ENCODE measurements at regions not wholly inside any gene's neighbourhood (a gene's known extent, or its start where the extent isn't known, plus 50 kb on each side); places are given as distances from the start of the nearest gene placed in this dataset.

DNA sequence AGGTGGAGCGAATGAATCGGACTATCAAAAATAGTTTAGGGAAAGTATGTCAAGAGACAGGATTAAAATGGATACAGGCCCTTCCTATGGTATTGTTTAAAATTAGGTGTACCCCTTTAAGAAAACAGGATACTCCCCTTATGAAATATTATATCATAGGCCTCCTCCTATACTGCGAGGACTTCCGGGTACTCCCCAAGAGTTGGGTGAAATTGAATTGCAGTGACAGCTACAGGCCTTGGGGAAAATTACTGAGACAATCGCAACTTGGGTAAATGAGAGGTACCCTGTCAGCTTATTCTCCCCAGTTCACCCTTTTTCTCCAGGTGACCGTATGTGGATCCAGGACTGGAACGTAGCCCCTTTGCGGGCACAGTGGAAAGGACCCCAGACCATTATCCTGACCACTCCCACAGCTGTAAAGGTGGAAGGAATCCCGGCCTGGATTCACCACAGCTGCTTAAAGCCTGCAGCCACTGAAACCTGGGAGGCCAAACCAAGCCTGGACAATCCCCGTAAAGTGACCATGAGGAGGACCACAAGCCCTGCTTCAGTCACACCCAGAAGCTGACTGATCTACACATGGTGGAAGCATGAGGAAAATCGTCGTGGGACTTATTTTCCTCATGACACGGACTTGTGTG is 1138.1 kb downstream of the ARAP2 start:
- DNase-seq: no peak

DNA sequence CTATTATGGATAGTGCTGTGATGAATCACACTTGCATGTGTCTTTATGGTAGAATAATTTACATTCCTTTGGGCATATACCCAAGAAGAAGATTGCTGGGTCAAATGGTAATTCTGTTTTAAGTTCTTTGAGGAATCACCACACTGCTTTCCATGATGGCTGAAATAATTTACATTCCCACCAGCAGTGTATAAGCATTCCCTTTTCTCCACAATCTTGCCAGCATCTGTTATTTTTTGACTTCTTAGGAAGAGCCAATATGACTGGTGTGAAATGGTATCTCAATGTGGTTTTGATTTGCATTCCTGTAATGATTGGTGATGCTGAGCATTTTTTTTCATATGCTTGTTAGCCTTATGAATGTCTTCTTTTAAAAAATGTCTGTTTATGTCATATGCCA is 1120.2 kb downstream of the ARAP2 start:
- DNase-seq: no peak

DNA sequence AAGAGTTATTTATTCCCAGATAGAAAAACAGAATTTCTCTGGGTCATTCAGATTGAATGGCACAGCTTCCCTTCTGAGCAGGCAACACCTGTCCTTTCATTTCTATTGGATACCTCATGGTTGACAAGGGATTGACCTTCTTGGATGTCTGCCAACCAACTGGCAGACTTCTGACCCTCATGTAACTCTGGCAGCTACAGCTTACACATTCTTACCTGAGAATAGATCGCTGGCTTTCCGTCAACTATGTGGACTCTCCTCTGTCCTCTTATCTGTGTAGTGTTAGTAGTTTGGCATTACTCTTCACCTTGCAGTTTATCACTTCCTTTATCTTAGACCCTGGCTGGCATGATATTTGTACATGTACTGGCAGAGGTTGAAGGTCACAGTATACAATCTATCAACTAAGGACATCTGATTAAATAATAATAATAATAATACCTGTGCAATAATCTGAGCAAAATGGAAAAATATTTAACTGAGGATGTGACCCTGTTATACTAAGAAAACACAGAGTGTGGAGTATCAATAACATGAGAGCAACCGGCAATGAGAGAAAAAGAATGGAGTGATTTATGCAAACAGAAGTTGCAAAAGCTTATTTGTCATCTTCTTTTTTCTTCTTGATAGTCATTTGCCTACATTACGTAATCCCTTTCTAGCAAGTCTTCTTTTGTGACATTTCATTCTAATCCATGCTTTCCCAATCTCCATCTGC is 1118.2 kb downstream of the ARAP2 start:
- no peak for DNase-seq

DNA sequence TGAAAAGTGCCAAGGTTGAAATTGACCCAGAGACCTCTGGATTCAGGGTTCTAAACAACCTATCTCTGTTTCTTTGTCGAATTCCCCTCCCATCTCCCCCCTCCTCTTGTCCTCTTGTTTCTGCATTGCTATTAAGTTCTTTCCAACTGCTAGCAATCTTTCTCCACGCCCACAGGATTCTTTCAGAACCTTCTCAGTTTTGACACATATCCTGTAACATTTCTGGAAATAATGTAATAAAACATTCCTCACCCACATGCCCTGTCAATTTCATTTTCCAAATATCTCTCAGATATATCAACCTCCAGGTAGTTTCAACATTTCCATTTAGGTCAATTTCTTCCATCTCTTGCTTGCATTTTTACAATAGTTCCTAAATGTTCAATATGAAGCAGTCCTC is 1105.9 kb downstream of the ARAP2 start:
- no peak for DNase-seq

DNA sequence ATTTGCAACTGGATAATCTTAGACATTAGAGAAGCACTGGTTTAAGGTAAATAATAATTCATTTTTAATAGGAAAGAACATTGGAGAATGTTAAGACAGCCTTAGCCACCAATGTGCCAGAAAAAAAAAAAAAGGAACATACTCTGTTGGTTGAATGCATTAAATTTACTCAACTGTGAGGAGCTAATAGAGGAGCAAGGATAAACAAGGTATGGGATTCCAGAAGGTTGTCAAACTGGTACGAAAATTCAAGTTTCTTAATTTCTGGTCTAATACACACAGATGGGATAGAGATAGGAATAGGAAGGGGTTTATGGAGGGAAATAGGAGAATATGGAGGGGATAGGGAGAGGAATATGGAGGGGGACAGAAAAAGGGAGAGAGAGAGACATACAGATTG is 1096.6 kb downstream of the ARAP2 start:
- DNase-seq: no peak

DNA sequence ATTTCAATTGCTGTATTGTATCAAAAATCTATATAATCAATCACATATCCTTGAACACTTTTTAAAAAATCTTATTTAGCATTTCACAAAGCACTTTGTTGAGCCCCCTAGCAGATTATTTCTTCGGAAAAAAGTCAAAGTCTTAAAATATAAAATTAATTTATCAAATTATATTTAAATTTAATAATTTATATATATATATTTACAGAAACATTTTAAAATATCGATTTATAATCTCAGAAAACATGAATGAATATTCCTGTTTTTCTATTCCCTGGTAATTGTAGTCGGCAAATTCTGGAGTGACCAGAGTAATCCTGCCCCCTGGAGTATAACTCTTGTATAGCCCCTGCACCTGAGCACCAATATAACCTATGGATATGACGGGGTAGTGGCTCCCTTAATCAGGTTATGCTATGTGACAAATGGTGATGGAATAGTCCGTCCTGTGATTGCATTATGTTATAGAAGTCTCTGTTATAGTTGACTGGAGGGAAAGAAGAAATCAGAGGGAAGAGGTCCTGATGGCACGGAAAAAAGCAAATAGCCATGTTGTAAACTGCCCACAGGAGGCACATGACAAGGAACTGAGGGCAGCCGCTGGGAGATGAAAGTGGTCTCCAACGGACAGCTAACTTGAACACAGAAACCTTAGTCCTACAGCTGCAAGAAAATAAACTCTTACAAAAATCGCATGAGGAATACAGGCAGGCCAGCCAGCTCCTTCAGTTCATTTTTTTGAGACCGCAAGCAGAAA is 1092.3 kb downstream of the ARAP2 start:
- no peak for DNase-seq

DNA sequence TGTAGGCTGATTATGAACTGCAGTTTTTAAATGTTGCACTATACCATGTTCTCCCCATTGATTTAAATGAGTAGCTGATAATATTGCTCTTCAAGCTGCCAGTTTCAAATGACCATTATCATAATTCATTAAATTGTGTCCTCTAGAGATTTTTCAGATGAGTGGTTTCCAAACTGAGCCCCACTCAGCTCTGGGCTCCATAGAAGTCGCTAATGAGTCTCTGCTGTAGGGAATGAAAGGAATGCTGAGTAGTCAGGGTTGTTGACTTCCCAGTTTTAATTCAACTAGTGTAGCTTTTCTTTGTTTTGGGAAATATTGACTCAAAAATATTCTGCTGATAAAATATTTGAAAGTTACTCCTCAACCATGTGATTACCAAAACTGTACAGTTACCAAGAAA is 1081.1 kb downstream of the ARAP2 start:
- no peak for DNase-seq

DNA sequence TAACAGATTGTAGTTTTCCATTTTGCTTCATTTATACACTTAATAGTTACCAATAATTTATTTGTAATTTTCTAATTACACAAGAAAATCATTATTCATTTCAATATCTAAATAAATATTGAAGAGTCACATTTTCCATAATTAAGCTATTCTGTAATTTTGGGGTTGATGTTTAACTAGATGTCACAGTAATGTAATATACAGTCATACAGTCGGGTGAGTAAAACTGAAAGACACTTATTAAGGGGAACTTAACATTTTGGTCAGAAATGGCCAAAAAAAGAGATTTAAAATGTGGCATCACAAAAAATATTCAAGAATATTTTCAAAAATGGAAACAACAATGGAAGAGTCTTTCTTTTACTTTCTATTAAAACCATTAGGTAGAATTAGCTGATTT is 1080.3 kb downstream of the ARAP2 start:
- DNase-seq: no peak

DNA sequence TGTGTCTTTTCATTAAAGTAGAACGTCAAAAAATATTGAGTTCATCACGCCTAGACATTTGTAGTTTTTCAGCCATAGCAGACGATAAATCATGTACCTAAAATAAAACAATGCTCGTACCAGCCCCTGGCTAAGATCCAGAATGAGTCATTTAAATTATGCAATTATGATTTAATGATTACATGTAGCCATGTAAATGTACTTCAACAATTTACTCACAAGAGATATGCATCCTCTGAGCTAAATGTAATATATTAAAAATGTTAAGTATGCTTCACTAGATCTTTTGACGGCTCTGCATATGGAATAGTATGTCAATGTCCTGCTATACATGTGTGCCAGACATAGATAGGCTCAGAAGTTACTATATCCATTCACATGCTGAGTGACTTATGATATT is 1077.8 kb downstream of the ARAP2 start:
- DNase-seq: no peak

DNA sequence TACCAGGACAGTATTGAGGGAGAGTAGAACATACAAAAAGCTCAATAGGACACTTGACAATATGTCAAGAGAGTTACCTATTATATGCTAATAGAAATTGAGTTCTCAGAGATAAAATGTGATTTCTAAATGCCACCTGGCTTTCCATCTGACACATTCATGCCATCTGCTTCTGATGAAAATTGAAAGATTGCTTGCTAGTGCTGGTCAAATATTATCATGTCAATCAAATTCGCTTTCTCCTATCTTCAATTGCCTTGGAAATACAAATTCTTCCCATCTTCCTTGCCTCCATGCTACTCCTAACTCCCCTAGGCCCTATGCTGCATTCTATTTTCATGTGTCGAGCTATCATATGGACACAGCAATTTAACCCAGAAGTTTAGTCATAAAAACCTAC is 1076.9 kb downstream of the ARAP2 start:
- no peak for DNase-seq

DNA sequence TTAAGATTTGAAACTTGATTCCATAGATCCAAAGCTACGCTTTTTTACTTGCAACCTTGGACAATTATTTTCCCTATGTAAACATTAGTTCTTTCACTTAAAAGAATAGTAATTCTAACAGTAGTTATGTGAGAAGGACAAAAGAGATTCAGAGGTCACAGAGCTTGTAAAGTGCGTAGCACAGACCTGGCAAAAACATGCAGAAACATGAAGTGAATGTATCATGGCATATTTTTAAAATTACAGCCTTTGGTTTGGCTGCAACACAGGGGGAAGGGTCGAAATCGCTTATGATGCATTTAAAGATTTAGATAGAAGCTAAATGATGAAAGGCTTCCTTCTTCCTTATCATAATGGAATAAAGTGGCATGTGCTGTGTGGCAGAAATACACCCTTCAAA is 1068.8 kb downstream of the ARAP2 start:
- no peak for DNase-seq

DNA sequence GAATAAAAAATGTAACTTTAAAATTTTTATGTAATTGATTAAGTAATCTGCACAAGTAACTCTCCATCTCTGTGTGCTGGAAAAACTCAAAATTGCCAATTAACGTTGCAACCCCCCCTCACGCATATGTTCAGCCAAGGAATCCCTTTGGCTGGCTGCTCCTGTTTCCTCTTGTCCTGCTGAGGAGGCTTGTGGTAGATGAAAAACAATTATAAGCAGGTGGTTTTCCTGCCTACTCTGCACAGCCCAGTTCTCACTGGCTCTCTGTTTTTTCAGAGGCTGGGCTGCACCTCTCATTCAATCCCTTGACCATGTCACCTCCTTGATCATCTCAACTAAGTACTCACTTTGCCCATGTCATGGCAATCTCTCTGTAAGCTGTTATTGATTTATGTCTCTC is 1068.4 kb downstream of the ARAP2 start:
- DNase-seq: no peak

DNA sequence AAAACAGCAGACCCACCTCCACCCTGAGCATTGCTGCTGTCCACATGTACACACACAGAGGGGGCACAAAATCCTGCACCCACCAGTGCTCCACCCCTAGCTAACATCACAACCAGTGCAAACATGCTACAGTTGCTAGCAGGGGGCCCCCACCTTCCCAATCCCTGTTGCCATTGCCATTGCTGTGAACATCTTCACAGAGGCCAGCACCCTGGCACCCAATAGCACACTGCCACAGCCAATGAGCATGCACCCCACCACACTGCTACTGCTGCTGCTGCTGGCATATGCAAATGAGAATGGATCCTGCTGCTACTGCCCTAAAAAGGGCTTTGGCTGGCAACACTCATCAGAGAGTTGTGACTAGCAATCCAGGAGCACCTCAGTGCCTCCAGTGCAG is 1061.9 kb downstream of the ARAP2 start:
- no peak for DNase-seq

DNA sequence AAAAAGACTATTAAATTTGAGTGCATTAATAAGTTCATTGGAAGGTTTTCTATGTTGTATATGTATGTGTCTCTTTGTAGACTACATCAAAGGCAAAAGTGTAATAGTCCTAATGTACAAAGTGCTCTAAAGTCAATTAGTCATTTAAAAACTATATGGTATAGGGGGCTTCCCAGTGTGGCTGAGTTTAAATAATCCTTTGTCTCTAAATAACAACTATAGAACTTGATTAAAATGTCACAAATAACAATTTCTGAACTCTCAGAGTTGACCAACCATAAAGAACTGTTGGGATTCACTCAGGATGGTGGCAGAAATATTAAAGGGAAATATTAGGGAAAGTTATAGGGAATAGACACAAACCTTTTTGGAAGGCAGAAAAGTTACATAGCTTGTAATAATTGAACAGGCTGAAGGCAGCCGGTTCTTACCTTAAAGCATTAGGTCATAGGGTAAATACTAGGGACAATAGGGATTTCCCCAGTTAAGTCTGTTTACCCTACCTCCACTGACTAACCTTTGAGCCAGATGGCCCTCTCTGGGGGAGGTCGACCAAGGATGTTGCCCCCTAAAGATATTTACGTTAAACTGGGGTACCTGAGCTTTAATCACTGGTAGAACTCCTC is 1054.2 kb downstream of the ARAP2 start:
- DNase-seq: no peak

DNA sequence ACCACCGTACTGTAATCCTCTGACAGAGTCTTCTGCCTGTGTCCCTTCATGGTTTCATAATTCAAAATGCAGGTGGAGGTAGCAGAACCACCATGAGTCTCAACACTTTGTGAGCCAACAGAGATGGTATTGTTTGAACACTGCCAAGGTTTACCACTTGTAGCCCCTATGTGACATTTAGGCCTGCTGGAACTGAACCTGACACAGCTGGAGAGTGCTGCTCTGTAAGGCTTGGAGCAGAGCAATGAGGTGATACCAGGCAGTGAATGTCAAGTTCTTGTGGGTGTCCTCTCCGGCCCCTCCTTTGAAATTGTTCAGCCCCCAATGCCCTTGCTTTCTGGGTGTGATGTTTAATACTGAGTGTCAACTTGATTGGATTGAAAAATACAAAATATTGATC is 1042.9 kb downstream of the ARAP2 start:
- no peak for DNase-seq

DNA sequence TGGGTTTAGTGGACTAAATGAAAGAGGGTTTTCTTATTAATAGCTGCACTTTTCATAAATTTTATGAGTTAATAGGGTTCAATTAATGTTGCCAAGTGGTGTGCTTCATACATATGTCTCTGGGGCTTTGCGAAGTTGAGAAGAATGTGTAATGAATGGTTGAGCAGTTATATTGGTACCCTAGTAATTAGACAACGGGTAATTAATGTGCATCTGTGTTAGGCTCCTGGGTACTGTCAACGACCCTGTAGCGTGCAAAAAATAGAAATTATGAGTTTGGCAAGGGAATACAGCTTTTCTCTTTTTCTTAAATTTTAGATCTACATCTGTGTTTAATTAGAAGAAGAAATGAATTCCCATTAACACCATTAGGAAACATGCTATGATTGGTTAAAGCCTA is 1027.7 kb downstream of the ARAP2 start:
- no peak for DNase-seq

DNA sequence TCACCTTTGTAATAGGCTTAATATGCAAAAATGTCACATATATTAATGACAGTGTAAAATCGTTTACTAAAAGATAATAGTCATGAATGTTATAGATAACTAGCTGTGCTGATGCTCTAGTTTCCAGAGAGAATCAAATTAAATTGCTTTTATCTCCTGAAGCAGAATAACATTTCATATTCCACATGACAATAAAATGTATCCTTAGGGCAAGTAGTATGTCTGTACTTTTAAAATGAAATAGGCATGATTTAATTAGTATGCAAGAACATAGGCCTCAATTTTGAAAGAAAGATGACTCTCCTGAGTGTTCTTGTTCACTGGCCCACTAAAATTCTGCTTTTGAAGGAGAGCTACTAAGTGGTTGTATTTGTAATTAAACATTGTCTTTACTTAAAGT is 1027.0 kb downstream of the ARAP2 start:
- no peak for DNase-seq

DNA sequence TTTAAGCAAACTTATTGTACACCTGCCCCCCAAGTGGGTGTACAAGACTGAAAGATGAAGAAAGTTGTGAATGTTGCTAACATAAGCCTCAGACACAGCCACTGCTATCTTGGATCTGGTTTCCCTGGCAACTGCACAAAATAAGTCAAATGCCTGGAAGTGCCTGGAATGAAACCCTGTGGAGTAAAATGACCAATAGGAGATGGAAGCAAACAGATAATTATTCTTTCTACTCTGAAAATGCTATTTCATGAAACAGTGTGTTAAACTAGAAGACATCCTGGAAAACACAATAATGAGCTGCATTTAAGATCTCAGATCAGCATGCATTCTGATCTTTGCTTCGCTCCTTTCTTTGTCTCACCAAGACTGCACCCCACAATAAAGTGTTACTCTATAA is 1016.0 kb downstream of the ARAP2 start:
- DNase-seq: no peak

DNA sequence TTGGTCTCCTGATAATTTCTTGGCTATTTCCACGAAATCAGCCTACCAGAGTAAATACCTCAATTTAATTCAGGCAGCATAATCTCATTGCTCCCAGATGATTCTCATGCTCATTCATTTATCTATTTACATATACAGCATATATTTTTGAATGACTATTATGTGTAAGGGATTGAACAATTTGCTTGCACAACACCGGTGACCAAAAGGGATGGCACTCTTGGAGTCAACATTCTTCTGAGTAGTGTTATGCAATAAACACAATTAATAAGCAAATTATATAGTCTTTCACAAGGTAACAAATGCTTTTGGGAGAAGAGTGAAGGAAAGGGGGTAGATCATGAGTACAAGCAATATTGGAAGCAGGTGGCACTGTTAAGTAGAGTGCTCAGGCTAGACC is 1015.3 kb downstream of the ARAP2 start:
- DNase-seq: no peak

DNA sequence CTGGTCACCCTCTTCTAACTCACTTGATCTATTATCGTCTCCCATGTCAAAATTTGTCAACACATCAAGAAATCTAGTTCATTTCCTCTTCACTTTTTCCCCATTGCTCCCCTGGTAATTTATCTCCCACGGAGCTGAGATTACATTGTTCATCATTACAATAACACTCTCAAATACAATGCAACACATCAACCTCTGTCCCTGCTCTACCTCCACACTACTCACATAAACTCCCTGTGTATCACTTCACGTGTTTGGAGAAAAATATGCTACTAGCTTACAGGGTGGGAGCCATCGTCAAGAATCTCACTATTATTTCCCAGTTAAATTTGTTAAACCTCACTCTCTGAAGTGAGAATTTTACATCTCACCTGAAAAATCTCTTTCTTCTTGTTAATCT is 1006.4 kb downstream of the ARAP2 start:
- DNase-seq: no peak

DNA sequence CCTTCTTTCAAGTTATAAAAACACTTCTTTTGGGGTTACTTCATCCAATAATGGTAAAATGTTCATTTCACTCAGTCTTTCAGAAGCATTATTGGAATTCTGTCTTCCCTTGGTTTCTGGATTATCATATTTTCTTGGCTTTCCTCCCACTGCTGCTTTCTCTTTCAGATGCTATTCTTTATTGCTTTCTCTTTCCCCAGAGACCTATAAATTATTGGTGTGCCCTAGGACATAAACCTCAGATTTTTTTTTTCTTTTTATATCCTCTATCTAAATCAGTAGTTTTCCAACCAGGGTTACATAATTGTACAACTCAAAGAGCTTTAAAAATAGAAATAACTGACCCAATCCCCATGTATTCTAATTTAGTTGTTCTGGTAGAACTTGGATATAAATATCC is 1005.5 kb downstream of the ARAP2 start:
- no peak for DNase-seq

DNA sequence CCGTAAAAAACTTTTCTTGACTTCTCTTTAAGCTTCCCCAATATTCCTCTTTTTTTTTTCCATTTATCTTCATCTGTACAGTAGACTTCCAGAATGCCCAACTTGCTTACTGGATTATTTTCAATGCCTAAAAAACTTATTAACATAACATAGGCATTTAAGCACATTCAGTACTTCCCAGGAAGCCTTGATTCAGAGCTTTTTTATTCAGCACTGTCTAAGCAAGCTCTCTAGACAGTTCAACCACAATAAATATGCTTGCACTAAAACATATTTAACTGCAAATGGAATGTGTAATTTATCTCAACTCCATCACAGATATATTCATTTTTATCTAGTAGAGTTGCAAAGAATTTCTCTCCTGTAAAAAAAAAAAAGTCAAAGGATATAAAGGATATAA is 997.8 kb downstream of the ARAP2 start:
- DNase-seq: no peak

DNA sequence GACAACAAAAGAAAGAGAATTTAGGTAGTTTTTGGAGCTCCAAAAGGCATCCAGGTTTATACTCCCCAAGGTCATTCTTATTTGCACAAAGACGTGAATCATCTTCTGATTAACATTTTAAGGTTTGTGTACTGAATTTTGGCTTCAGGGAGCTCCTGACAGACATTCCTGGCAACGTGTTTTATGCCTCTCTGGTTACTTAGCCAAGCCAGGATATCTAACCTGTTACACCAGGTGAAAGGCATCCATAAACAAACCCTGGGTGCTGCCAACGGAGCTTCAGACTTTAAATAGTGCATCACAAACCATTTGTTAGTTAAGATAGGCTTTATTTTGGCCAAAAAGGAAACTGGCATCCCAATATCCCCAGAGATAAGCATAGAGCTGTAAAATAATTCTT is 997.3 kb downstream of the ARAP2 start:
- no peak for DNase-seq

DNA sequence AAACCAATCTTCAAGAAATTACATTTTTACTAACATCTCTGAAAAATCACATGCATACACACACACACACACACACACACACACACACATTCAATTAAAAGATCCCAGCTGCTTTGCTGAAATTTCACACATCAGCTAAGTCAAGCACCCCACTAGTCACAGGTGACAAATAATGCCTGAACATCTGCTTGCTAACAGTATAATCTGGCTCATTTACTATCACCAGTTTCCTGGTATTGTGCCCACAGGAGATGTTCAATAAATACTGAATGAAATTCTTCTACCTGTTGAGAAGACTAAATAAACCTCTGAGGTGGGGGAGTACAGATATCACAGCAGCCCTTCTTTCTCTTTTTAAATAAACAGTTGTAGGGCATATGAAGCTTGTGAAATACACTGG is 994.0 kb downstream of the ARAP2 start:
- no peak for DNase-seq

Data from GOT3 (cell line).